HG02678 (cell line): ENCODE measurements at regions not wholly inside any gene's neighbourhood (a gene's known extent, or its start where the extent isn't known, plus 50 kb on each side); places are given as distances from the start of the nearest gene placed in this dataset.
"Not testable (repeated sequence)": the region's sequence is repeated elsewhere in the genome, so short reads cannot be mapped to it uniquely, and the experiment has no call there.

Experiments
- ATAC-seq: cut with Tn5 transposase; IDR thresholded peaks from one replicate; pipeline ENCODE4 v1.9.1; 2021; ENCODE audit warnings: mild to moderate bottlenecking, moderate library complexity; ENCODE audit not compliant: unreplicated experiment

- no peak for ATAC-seq
Measured at GRCh38 chr5:69000949-69001348, 92.9 kb upstream of the SLC30A5 start.

DNA sequence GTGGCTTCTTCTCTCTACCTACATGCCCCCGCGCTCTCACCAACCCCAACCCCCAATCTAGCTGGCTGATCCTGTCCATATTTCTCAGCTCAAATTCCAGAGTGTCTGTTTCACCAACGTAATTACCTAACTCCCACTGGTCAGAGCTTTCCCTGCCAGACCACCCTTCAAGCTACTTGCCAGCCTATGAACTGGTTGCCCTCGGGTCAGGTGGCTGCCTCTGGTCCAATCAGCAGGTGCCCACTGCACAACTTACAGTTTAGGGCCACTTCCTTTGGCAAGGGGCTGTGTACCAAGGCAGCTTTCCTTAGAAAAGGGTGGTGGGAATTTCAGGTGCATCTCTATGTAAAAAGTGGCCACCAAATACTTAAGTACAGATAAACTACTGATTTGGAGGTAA lies 92.2 kb upstream of the SLC30A5 start:
- ATAC-seq, result no peak

DNA sequence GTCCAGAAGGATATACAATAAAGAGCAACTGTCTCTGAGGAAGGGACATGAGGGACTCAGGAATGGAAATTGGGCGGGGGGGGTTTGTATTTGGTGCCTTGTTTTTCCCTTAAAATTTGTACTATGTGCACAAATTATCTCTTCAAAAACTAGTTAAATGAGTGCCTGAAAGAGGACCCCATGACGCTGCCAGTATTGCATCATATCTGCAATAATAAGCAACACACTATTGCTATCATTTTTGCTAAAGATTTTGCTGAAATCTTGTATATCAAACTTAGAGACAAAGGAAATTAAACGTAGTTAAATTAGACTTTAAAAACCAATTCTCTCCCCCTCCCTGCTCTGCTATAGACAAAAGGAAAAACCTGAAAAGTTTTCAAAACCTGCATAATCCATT lies 89.7 kb upstream of the SLC30A5 start:
- no peak for ATAC-seq

DNA sequence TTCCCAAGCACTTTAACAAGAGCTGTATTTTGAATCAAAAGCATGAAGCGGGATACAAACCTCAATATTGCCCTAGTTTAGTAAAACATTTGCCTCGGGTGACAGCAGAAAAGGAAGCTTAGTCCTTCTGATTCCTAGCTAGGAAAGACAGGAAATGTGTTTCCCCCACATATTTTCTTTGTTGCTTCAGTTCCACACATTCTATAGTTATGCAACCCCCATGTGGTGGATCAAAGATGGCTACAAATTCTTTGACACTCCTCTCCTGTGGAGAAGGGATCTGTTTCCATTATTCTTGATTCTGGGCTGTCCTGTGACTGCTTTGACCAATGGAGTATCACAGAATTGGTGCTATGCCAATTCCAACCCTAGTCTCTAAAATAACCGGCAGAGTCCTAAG lies 89.1 kb upstream of the SLC30A5 start:
- no peak for ATAC-seq

- ATAC-seq, result no peak
Measured at GRCh38 chr5:69006030-69006429, 87.8 kb upstream of the SLC30A5 start.

DNA sequence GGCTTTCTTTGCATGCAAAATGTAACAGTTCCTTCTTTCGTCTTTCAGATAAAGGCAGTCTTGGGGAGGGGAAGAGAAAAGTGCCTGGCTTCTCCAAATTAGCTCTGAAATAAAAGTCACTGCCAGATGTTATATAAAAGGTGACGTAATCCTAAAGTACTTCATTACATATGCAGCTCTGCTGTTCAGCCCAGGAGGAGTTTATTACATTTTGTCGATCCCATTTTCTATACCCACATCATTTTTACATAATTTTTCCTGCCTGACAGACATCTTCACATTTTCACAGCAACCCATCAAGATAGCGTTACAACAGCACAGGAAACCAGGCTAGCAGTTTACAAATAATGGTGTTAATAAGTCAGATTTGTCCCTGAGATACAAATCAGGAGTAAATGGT lies 86.7 kb upstream of the SLC30A5 start:
- ATAC-seq, result no peak

DNA sequence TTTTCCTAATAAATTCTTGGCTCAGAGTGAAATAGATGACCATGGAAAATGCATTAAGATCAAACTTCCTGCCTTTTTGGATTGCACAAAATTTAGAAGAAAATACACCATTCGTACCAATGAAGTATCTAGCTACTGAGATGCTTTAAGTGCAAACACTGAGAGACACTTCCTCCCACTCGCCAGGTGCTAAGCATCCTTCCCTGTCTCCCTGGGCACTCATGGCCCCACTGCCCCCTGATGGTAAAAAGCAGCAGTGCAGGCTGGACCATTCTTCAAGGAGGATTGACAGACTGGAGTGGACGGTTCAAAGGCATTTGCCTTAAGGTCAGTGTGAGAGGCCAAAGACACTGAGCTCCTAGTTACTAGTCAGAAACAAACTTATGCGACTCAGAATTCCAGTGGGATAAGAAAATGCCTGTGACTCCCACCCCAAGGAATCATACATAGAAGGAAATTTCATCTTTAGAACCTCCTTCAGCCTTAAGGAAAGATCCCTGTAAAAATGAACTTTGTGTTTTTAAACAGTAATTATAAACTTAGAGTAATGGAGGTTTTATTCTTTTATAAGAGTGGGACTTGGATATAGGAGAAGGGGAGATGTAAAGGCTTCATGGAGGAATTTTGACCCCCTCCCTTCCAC lies 86.0 kb upstream of the SLC30A5 start:
- ATAC-seq, result peak; percentile 93

DNA sequence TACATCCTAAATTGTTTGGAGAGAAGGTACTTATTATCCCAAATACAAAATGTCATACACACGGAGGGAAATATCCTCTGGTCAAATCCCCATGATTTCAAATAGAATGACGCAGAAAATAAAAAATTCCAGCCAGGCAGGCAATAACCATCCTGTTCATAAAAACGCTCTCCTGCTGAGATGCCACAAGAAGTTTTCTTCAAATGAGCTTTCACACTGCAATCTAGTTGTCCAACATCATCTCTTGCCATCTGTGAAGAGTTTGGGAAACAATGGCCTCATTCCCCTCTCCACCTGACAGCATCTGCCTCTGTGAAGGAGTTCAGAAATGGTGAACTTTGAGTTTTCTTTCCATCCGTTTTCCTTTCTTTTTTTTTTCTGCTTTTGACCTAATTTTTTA lies 83.3 kb upstream of the SLC30A5 start:
- ATAC-seq, result no peak

DNA sequence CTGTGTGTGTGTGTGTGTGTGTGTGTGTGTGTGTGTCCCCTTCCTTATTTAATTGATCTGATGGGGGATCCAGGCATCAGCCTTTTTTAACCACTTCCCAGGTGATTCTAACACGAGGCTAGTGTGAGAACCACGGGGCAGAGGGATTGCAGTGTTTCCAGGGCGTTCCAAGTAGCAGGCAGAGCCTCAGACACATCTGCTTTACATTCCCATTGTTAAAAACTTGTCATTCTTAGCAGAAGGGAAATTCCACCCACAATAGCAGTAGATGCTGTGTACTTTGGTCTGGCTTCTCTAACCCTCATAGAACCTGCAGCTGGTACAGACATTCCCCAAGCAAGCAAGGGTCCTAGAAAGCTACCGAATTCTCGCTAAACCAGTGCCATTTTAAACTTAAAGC lies 81.9 kb upstream of the SLC30A5 start:
- ATAC-seq, result no peak

GRCh38 chr5:69013481-69013880 lies 80.3 kb upstream of the SLC30A5 start:
- ATAC-seq, result no peak

DNA sequence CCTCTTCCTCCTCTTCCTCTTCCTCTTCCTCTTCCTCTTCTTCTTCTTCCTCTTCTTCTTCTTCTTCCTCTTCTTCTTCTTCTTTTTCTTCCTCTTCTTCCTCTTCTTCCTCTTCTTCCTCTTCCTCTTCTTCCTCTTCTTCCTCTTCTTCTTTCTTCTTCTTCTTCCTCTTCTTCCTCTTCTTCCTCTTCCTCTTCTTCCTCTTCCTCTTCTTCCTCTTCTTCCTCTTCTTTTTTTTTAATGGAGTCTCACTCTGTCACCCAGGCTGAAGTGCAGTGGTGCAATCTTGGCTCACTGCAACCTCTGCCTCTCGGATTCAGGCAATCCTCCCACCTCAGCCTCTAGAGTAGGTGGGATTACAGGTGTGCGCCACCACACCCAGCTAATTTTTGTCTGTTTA lies 79.8 kb upstream of the SLC30A5 start:
- ATAC-seq, result not testable (repeated sequence)

DNA sequence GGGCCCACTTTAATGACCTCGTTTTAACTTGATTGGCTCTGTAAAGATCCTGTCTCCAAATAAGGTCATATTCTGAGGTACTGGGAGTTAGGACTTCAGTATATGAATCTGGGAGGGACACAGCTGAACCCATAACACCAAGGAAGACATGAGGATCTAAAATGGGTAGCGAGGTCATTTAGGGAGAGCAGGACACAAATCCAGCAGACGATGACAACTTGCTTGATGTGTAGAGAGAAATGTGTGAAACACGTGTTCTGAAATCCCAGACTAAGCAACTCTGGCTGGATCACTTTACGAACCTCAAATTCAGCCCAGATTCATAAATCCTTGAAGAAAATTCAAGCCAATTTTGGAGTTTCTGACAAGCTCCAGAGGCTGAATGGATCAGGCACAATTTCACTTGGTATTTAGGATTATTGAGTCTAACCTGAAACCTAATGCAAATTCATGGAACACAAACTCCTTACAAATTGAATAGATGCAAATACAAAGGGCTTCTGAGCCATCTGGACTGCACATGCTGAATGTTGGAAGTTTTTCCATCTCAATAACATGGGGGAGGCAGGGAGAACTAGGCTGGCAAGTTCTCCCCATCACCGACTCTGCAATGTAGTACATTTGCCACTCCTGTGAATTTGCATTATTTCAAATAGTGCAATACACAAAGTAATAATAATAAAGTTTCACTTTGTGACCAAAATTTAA lies 74.0 kb upstream of the SLC30A5 start:
- ATAC-seq, result no peak

DNA sequence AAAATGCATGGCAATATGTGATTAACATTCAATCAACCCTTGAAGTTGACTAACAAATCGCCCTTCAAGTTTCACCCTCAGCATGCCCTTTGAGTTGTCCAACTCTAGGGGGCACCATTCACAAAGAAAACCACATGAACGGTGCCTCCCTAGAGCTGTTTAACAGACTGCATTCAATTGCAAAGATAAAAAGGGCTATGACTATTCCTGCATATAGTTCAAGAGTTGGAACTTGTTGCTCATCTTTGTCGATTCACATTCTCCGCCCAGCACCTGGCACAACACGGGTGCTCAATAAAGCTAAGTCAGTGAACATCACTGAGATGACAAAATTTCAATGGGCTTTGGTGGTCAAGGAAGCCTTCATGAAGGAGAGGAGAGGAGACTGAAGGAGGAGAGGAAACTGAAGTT lies 69.6 kb upstream of the SLC30A5 start:
- ATAC-seq, result no peak

GRCh38 chr5:69029292-69029691 lies 64.5 kb upstream of the SLC30A5 start:
- ATAC-seq, result no peak

DNA sequence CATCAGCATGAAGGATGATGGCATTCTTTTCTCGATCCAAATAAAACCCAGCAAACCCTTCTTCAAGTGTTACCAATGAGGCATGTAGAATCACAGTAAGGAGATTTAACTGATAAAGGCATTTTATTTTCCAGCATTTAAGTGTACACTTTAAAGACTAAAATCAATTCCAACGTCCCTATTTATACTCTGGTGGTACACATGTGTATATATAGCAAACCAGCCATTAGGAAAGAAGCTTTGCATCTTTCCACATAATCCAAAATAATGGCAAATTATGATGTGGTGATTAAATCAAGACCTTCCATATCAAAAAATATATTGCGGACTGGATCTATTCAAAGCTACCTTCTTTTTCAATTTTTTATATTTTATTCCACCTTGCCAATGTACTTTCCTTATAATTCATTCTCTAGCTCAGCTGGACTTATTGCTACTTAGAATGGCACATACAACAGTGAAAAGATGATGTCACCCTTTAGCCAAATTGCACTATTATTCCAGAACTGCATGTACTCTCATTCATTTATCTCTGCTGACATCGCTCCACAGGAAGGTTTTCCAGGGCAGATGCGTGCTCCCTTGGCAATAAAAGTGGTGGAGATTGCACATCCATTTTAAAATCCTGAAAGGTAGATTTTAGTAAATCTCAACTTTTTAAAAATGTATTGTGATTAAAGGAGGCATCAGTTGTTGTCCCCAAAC lies 63.3 kb upstream of the SLC30A5 start:
- ATAC-seq, result no peak

GRCh38 chr5:69032009-69032408 lies 61.8 kb upstream of the SLC30A5 start:
- ATAC-seq, result no peak

DNA sequence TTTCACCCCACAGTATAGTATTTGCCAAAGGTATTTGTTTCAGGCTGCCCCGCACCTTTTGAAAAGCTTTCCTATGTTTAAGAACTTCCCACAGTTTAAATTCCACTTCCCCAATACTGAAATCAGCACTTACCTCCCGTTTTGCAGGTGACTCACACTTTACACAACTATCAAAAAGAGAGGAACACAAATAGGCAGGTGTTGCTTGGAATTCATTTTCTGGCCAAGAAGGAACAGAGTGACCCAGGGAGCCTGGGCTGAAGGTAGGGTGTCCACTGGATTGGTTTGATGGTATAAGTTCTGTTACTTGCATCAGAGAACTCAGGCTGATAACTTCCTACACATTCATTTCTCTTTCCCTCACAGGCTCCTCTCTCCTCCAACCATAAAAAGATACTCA lies 60.1 kb upstream of the SLC30A5 start:
- ATAC-seq, result no peak

DNA sequence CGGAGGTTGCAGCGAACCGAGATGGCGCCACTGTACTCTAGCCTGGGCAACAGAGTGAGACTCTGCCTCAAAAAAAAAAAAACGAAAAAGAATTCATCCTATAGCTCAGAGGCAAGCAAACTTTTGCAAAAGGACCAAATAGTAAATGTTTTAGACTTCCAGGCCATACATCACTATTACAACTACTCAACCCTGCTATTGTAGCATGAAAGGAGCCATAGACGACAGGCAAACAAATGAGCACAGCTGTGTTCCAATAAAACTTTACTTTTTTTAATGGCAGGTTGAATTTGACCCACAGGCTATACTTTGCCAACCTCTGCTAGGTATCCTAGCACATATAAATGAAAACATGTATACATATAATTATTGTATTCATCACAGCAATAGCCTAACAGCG lies 58.9 kb upstream of the SLC30A5 start:
- no peak for ATAC-seq

DNA sequence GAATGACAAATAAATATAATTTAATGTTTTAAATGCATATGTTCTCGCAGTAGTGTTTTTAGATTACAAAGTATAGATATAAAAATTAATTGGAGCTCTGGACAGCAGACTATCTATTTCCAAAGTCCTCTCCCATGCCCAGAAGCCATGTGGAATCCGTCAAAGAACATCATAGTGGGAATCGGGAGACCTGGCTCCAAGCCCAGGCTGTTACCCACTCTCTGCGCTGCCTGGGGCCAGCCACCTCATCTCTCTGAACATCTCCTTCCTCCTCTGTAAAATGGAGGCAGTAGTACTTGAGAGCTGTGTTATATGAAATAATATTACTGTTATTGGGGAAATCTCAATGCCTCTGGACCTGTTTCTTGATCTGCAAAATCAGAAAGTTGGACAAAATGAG lies 58.1 kb upstream of the SLC30A5 start:
- ATAC-seq, result no peak

DNA sequence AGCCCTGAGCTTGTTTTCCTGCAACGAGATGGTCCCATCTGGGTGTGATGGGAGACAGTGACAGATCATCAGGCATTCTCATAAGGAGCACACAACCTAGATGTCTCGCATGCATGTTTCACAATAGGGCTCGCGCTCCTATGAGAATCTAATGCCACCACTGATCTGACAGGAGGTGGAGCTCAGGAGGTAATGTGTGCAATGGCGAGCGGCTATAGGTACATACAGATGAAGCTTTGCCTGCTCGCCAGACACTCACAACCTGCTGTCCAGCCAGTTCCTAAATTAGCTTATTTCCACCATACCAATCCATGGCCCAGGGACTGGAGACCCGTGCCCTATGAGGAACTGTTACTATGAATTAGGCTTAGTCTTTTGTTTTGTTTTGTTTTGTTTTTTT lies 55.3 kb upstream of the SLC30A5 start:
- ATAC-seq, result no peak

- ATAC-seq, result no peak
Measured at GRCh38 chr5:69039829-69040228, 54.0 kb upstream of the SLC30A5 start.

DNA sequence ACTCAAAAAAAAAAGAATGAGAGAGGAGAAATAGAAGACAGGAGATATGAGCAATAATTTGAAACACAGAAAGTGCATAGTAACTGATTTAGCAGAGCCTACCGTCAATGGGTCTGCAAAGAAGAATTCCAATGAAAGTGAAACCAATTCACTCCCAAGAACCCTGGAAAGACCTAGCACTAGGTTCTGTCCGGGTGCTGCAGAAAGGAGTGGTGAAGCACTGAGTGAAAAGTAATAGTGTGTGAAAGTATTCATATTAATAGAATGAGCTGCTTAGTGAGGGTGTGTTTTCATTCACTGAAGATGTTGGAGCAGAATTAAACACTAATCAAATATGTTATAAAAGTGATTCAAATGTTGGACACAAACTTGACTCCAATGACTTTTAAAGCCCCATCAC lies 51.3 kb upstream of the SLC30A5 start:
- ATAC-seq, result peak; percentile 25
